CD4-positive, alpha-beta T cell treated with Interleukin-15 for 4 hours (primary cell): ENCODE measurements at regions not wholly inside any gene's neighbourhood (a gene's known extent, or its start where the extent isn't known, plus 50 kb on each side); places are given as distances from the start of the nearest gene placed in this dataset.
"Not testable (repeated sequence)": the region's sequence is repeated elsewhere in the genome, so short reads cannot be mapped to it uniquely, and the experiment has no call there.

Experiments used
- DNase-seq: peaks from one replicate; pipeline ENCODE4 v3.0.0-alpha.2; 2020; ENCODE audit warnings: low spot score

GRCh38 chr1:101367630-101368029 is 130.8 kb downstream of the S1PR1 start:
- DNase-seq = no peak

- DNase-seq = no peak
These were observed 133.7 kb downstream of the S1PR1 start for GRCh38 chr1:101370488-101370887.

GRCh38 chr1:101371259-101371658 is 134.4 kb downstream of the S1PR1 start:
- no peak for DNase-seq

- DNase-seq = no peak
These were observed 136.8 kb downstream of the S1PR1 start for GRCh38 chr1:101373570-101373969.

- DNase-seq = not testable (repeated sequence)
These were observed 138.6 kb downstream of the S1PR1 start for GRCh38 chr1:101375448-101375847.

- no peak for DNase-seq
These were observed 139.6 kb downstream of the S1PR1 start for GRCh38 chr1:101376121-101377083.

- DNase-seq = no peak
These were observed 140.4 kb downstream of the S1PR1 start for GRCh38 chr1:101377084-101377835.

- DNase-seq = no peak
These were observed 142.2 kb downstream of the S1PR1 start for GRCh38 chr1:101379037-101379436.

GRCh38 chr1:101379950-101380349 is 143.1 kb downstream of the S1PR1 start:
- DNase-seq = no peak

GRCh38 chr1:101382135-101382534 is 145.3 kb downstream of the S1PR1 start:
- no peak for DNase-seq

- DNase-seq = no peak
These were observed 152.2 kb downstream of the S1PR1 start for GRCh38 chr1:101388904-101389546.

- DNase-seq = no peak
These were observed 152.7 kb downstream of the S1PR1 start for GRCh38 chr1:101389547-101389929.

- no peak for DNase-seq
These were observed 155.7 kb downstream of the S1PR1 start for GRCh38 chr1:101392552-101392951.

GRCh38 chr1:101394041-101394440 is 157.2 kb downstream of the S1PR1 start:
- DNase-seq = no peak

GRCh38 chr1:101399222-101399621 is 162.4 kb downstream of the S1PR1 start:
- no peak for DNase-seq

- no peak for DNase-seq
These were observed 169.5 kb downstream of the S1PR1 start for GRCh38 chr1:101406271-101406670.

- DNase-seq = no peak
These were observed 169.9 kb downstream of the S1PR1 start for GRCh38 chr1:101406681-101407080.

- DNase-seq = no peak
These were observed 170.8 kb downstream of the S1PR1 start for GRCh38 chr1:101407505-101408211.

GRCh38 chr1:101408212-101409042 is 171.6 kb downstream of the S1PR1 start:
- DNase-seq = no peak

GRCh38 chr1:101409102-101409501 is 172.3 kb downstream of the S1PR1 start:
- no peak for DNase-seq
